Kidney capillary endothelial cell (primary cell): ENCODE measurements at regions not wholly inside any gene's neighbourhood (a gene's known extent, or its start where the extent isn't known, plus 50 kb on each side); places are given as distances from the start of the nearest gene placed in this dataset.

Experiments used
- DNase-seq: peaks from one replicate; pipeline ENCODE4 v3.0.0-alpha.2; 2018; ENCODE audit warnings: low spot score

- no peak for DNase-seq
Observed at GRCh38 chr13:31929031-31929770, 102.4 kb upstream of the FRY start.

GRCh38 chr13:31930490-31930889 is 101.1 kb upstream of the FRY start:
- no peak for DNase-seq

GRCh38 chr13:31930901-31931522 is 100.6 kb upstream of the FRY start:
- no peak for DNase-seq

GRCh38 chr13:31937436-31937835 is 94.1 kb upstream of the FRY start:
- DNase-seq = no peak

GRCh38 chr13:31940076-31940475 is 91.5 kb upstream of the FRY start:
- DNase-seq = no peak

GRCh38 chr13:31943591-31943990 is 88.0 kb upstream of the FRY start:
- no peak for DNase-seq

- DNase-seq = no peak
Observed at GRCh38 chr13:31944262-31945160, 87.1 kb upstream of the FRY start.

- DNase-seq = peak; percentile 42
Observed at GRCh38 chr13:31945202-31945961, 86.2 kb upstream of the FRY start.

- no peak for DNase-seq
Observed at GRCh38 chr13:31946091-31946770, 85.3 kb upstream of the FRY start.

GRCh38 chr13:31947105-31947504 is 84.5 kb upstream of the FRY start:
- DNase-seq = no peak

GRCh38 chr13:31947506-31947905 is 84.1 kb upstream of the FRY start:
- no peak for DNase-seq

GRCh38 chr13:31949486-31949885 is 82.1 kb upstream of the FRY start:
- DNase-seq = no peak

GRCh38 chr13:31950111-31950815 is 81.3 kb upstream of the FRY start:
- peak; percentile 21 for DNase-seq

- no peak for DNase-seq
Observed at GRCh38 chr13:31951215-31951678, 80.3 kb upstream of the FRY start.

GRCh38 chr13:31952641-31953380 is 78.8 kb upstream of the FRY start:
- no peak for DNase-seq

- no peak for DNase-seq
Observed at GRCh38 chr13:31955101-31955500, 76.5 kb upstream of the FRY start.

- no peak for DNase-seq
Observed at GRCh38 chr13:31955741-31956140, 75.8 kb upstream of the FRY start.

GRCh38 chr13:31956980-31957644 is 74.5 kb upstream of the FRY start:
- no peak for DNase-seq

- no peak for DNase-seq
Observed at GRCh38 chr13:31957772-31958171, 73.8 kb upstream of the FRY start.
